HL-60 (cell line): ENCODE measurements at regions not wholly inside any gene's neighbourhood (a gene's known extent, or its start where the extent isn't known, plus 50 kb on each side); places are given as distances from the start of the nearest gene placed in this dataset.

ENCODE experiments used
- CTCF ChIP-seq: IDR thresholded peaks from one replicate; pipeline ENCODE4 v1.5.1; 2011; ENCODE audit warnings: low read length, control low read depth, inconsistent platforms; ENCODE audit not compliant: insufficient read depth
- POLR2AphosphoS5 ChIP-seq: IDR thresholded peaks from 2 replicates; pipeline ENCODE4 v1.6.1; 2012; ENCODE audit warnings: low read depth
- REST ChIP-seq: IDR thresholded peaks from 2 replicates; pipeline ENCODE4 v1.6.1; 2012; ENCODE audit warnings: low read depth; ENCODE audit not compliant: insufficient replicate concordance

GRCh38 chr13:109646423-109646822 is 140.0 kb downstream of the IRS2 start:
- no peak for TF ChIP-seq POLR2AphosphoS5
- no peak for TF ChIP-seq CTCF
- TF ChIP-seq REST: no peak
